Subcutaneous abdominal adipose tissue (tissue), 5 donors: ENCODE measurements at regions not wholly inside any gene's neighbourhood (a gene's known extent, or its start where the extent isn't known, plus 50 kb on each side); places are given as distances from the start of the nearest gene placed in this dataset.

Source experiments
- H3K27ac ChIP-seq: one replicate; pipeline ENCODE4 v1.7.0; 2013; ENCODE audit warnings: low read depth, mild to moderate bottlenecking, inconsistent platforms, low read length, moderate library complexity
- H3K27me3 ChIP-seq, 5 donors: one replicate each; pipeline ENCODE4 v1.7.0; 2013; ENCODE audit warnings: low read length in 5 of 5, inconsistent platforms in 1 of 5; ENCODE audit not compliant: control insufficient read depth in 5 of 5, insufficient read depth in 4 of 5
- H3K36me3 ChIP-seq, 5 donors: one replicate each; pipeline ENCODE4 v1.7.0; 2013; ENCODE audit warnings: low read length in 5 of 5; ENCODE audit not compliant: control insufficient read depth in 5 of 5, insufficient read depth in 5 of 5
- H3K4me1 ChIP-seq, 5 donors: one replicate each; pipeline ENCODE4 v1.7.0; 2013; ENCODE audit warnings: low read length in 5 of 5, mild to moderate bottlenecking in 3 of 5, moderate library complexity in 1 of 5; ENCODE audit not compliant: control insufficient read depth in 5 of 5, insufficient read depth in 5 of 5
- H3K4me3 ChIP-seq, 5 donors: one replicate each; pipeline ENCODE4 v1.7.0; 2013; ENCODE audit warnings: low read length in 5 of 5, low read depth in 1 of 5
- H3K9ac ChIP-seq, 5 donors: one replicate each; pipeline ENCODE4 v1.7.0; 2013; ENCODE audit warnings: low read length in 5 of 5, mild to moderate bottlenecking in 4 of 5, moderate library complexity in 3 of 5
- H3K9me3 ChIP-seq, 5 donors: one replicate each; pipeline ENCODE4 v1.7.0; 2013; ENCODE audit warnings: low read length in 5 of 5; ENCODE audit not compliant: control insufficient read depth in 5 of 5
- donor health status: healthy.
- donor health status: healthy.
- donor health status: healthy.
- donor health status: healthy.
- donor health status: healthy.

- H3K27me3 ChIP-seq = no peaks in the 10 kb centered on the region
- H3K4me3 ChIP-seq = no peak overlapping the region
- no peak overlapping the region for H3K9ac ChIP-seq
- H3K9me3 ChIP-seq = no peaks in the 10 kb centered on the region
- no peaks in the 10 kb centered on the region for H3K36me3 ChIP-seq
- no peaks in the 10 kb centered on the region for H3K4me1 ChIP-seq
- H3K27ac ChIP-seq = no peak overlapping the region
Measured at GRCh38 chr2:149727927-149728326, 140.4 kb upstream of the MMADHC start.

- no peak overlapping the region for H3K9ac ChIP-seq
- H3K27ac ChIP-seq = no peak overlapping the region
- no peaks in the 10 kb centered on the region for H3K9me3 ChIP-seq
- H3K27me3 ChIP-seq = no peaks in the 10 kb centered on the region
- H3K4me1 ChIP-seq = peaks cover 0 to 4% (median 0%) of the 10 kb centered on the region in 5 donors
- H3K4me3 ChIP-seq = no peak overlapping the region
- H3K36me3 ChIP-seq = no peaks in the 10 kb centered on the region
Measured at GRCh38 chr2:149725234-149725633, 137.7 kb upstream of the MMADHC start.

GRCh38 chr2:149724091-149724490 lies 136.5 kb upstream of the MMADHC start:
- H3K4me1 ChIP-seq = peaks cover 0 to 4% (median 0%) of the 10 kb centered on the region in 5 donors
- H3K9me3 ChIP-seq = no peaks in the 10 kb centered on the region
- no peak overlapping the region for H3K4me3 ChIP-seq
- H3K36me3 ChIP-seq = no peaks in the 10 kb centered on the region
- no peaks in the 10 kb centered on the region for H3K27me3 ChIP-seq
- H3K27ac ChIP-seq = no peak overlapping the region
- no peak overlapping the region for H3K9ac ChIP-seq

- Histone ChIP-seq H3K9ac (no peak overlapping the region), H3K4me3 (no peak overlapping the region), H3K27me3 (no peaks in the 10 kb centered on the region), H3K9me3 (no peaks in the 10 kb centered on the region), H3K36me3 (no peaks in the 10 kb centered on the region), H3K27ac (no peak overlapping the region), H3K4me1 (peaks cover 0 to 4% (median 0%) of the 10 kb centered on the region in 5 donors)
Measured at GRCh38 chr2:149720615-149721014, 133.0 kb upstream of the MMADHC start.

- Histone ChIP-seq H3K27ac (no peak overlapping the region), H3K9ac (no peak overlapping the region), H3K4me3 (no peak overlapping the region), H3K9me3 (no peaks in the 10 kb centered on the region), H3K4me1 (peaks cover 0 to 4% (median 0%) of the 10 kb centered on the region in 5 donors), H3K36me3 (no peaks in the 10 kb centered on the region), H3K27me3 (no peaks in the 10 kb centered on the region)
Measured at GRCh38 chr2:149719695-149720094, 132.1 kb upstream of the MMADHC start.

GRCh38 chr2:149716687-149717086 lies 129.1 kb upstream of the MMADHC start:
- H3K27ac ChIP-seq = no peak overlapping the region
- H3K9me3 ChIP-seq = no peaks in the 10 kb centered on the region
- H3K4me1 ChIP-seq = peaks cover 0 to 4% (median 0%) of the 10 kb centered on the region in 5 donors
- no peaks in the 10 kb centered on the region for H3K27me3 ChIP-seq
- H3K36me3 ChIP-seq = no peaks in the 10 kb centered on the region
- H3K9ac ChIP-seq = no peak overlapping the region
- H3K4me3 ChIP-seq = no peak overlapping the region

- no peak overlapping the region for H3K4me3 ChIP-seq
- no peaks in the 10 kb centered on the region for H3K27me3 ChIP-seq
- H3K4me1 ChIP-seq = peaks cover 0 to 4% (median 0%) of the 10 kb centered on the region in 5 donors
- no peaks in the 10 kb centered on the region for H3K36me3 ChIP-seq
- H3K9me3 ChIP-seq = no peaks in the 10 kb centered on the region
- no peak overlapping the region for H3K9ac ChIP-seq
- no peak overlapping the region for H3K27ac ChIP-seq
Measured at GRCh38 chr2:149715894-149716293, 128.3 kb upstream of the MMADHC start.

GRCh38 chr2:149715005-149715592 lies 127.5 kb upstream of the MMADHC start:
- Histone ChIP-seq H3K4me1 (no peaks in the 10 kb centered on the region), H3K27me3 (no peaks in the 10 kb centered on the region), H3K9me3 (no peaks in the 10 kb centered on the region), H3K36me3 (no peaks in the 10 kb centered on the region), H3K27ac (no peak overlapping the region), H3K9ac (no peak overlapping the region), H3K4me3 (no peak overlapping the region)

- Histone ChIP-seq H3K36me3 (no peaks in the 10 kb centered on the region), H3K9ac (no peak overlapping the region), H3K4me3 (no peak overlapping the region), H3K27ac (no peak overlapping the region), H3K9me3 (no peaks in the 10 kb centered on the region), H3K4me1 (no peaks in the 10 kb centered on the region), H3K27me3 (no peaks in the 10 kb centered on the region)
Measured at GRCh38 chr2:149709496-149710263, 122.1 kb upstream of the MMADHC start.

GRCh38 chr2:149703281-149703680 lies 115.7 kb upstream of the MMADHC start:
- no peak overlapping the region for H3K9ac ChIP-seq
- H3K36me3 ChIP-seq = no peaks in the 10 kb centered on the region
- H3K4me1 ChIP-seq = no peaks in the 10 kb centered on the region
- no peak overlapping the region for H3K4me3 ChIP-seq
- no peaks in the 10 kb centered on the region for H3K9me3 ChIP-seq
- no peaks in the 10 kb centered on the region for H3K27me3 ChIP-seq
- H3K27ac ChIP-seq = no peak overlapping the region
